KG1 (cell line): ENCODE measurements at regions not wholly inside any gene's neighbourhood (a gene's known extent, or its start where the extent isn't known, plus 50 kb on each side); places are given as distances from the start of the nearest gene placed in this dataset.

Experiments used
- DNase-seq: peaks from one replicate; lab custom pipeline; 2025; lab: John Stamatoyannopoulos, UW

DNA sequence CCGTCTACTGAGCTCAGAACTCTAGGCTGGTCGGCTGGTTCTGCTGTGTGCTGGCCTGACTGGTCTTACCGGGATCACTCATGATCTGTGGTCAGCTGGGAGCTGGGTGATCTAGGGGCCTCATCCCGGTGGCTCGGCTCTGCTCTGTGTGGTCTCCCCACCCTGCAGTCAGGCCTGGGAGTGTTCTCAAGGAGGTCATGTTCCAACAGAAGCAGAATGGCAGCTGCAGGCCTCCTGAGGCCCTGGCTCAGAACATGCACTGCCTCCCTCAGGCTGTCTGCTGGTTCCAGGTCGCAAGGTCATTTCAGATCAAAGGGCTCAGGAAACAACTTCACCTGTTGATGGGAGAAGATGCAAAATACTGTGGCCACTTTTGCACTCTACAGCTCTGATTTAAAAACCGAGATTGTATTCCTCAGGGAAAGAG lies 81.1 kb upstream of the RFX8 start:
- DNase-seq = no peak

DNA sequence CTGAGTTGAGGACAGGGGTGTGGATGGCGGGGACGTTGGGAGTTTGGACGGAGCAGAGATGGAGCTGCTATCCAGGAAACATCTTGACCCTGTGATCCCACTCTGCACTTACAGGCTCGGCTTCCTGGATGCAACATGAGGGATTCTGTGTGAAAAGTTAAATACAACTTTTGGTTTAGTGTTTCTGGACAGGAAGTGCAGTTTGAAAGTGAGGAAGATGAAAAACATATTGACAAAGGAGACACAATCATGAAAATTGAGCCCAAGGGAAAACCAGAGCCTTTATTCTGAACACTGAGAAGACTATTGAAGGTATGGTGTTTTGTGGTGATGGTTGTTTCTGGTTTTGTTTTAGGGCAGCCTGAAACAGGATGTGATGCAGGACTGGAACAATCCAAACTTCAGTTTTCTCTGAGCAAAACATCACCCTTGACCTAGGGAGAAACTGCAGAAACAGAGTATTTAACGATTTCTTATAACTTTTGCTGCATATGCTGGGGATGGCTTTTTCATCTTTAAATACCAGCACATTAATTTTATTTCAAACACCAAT lies 76.5 kb upstream of the RFX8 start:
- DNase-seq = no peak

DNA sequence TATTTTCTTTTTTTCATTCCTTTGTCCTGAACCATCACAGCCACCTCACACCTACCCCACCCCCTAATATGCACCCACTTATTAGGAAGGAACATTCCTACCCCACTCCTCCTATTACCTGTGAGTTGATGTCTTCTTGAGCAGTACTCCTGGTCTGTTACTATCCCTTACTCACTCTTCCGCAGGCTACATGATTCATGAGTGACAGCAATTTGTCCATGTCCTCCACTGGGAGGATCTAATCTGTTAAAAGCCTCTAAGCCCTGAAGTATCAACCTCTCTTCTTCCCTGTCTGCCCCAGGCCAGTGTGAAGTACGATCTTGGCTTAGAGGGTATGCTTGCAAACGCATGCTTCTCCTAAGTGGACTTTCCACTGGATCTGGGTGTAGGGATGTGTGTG lies 75.6 kb upstream of the RFX8 start:
- no peak for DNase-seq

DNA sequence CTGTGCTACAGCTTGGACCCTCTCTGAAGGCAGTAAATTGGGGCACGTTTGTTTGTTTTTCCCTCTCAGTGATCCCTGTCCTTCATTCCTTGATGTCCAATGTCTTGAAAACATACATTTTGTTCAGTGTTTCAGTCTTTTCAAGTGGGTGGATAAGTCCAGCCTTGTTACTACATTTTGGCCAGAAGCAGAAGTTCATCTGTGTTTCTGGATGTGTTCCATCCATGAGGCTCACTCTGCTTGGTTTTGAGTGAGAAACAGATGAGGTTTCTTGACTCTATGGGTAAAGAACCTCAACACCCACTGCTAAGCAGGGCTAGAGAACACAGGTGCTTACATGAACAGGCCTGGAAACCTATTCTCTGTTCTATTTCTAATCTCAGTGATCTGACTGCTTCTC lies 74.5 kb upstream of the RFX8 start:
- DNase-seq = no peak

DNA sequence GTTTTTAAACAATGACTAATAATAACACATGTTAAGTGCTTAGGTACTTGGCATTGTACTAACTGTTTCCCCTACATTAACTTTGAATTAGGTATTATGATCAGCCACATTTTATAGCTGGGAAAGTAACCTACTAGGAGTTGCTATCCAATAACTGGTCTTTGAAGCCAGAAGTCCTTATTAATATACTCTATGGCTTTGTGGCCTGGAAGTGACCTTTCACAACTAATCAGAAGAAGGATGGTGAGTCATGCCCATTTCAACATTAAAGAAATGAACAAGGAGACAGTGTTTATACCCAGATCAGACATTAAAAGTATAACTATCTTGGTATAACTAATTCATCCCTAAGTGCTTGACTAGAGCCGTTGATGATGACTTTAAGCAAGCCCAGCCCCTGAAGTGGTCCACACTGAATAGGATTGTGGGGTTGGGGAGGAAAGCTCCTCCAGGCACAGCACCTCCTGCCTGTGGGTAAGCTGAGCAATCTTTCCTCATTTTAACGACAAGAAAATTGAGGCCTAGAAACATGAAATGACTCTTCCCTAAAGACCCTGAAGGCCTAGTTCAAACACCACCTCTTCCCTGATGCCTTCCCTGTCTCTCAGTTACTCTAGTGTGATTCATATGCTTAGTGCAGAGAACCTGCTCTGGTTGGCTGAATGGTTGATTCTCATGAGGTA lies 71.6 kb upstream of the RFX8 start:
- DNase-seq = no peak

DNA sequence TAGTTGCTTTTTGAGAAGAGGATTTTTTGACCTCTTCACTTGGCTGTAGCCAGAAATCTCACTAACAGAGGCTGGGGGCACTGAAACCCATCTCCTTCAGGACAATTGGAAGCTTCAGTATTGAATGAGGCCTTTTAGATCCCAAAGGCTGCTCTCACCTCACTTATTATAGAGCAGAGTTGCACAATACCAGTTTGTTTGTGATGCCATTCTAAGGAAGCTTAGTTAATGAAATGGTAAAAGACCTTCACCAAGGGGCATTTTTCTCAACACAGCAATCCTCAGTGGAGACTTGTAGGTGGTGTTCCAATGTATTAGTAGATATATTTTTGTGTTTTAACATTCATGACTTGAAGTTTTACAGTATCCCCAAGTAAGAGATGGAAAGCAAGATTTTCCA lies 71.0 kb upstream of the RFX8 start:
- no peak for DNase-seq

DNA sequence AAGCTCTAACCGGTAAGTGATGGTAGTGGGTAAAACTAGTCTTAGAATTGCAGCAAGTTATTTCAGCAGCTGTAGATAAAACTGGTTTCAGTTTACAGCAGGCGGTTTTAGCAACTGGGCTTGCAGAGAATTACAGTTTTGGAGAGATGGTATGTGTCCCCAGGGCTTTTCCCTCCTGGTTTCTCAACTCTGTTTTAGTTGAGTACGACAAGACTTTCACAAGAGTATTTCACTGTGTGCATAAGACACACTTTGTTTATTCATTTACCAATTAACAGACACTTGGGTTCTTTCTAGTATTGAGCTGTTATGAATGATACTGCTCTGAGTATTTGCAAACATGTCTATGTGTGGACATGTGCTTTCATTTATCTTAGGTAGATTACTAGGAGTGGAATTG lies 65.6 kb upstream of the RFX8 start:
- no peak for DNase-seq

DNA sequence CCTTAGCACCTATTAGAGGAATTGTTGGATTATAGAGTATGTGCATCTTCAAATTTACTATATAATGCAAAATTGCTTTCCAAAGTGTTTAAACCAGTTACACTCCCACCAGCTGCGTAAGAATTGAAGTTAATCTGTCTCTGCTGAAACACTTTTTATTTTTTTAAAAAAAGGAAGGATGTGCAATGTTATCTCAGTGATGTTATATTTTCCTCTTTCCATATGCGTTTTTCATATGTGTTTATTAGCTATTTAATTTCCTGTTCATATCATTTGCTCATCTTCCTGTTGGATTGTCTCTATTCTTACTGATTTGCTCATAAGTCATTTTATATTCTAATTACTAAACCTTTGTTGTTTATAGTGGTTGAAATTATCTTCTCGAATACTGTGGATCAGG lies 63.2 kb upstream of the RFX8 start:
- DNase-seq = no peak

DNA sequence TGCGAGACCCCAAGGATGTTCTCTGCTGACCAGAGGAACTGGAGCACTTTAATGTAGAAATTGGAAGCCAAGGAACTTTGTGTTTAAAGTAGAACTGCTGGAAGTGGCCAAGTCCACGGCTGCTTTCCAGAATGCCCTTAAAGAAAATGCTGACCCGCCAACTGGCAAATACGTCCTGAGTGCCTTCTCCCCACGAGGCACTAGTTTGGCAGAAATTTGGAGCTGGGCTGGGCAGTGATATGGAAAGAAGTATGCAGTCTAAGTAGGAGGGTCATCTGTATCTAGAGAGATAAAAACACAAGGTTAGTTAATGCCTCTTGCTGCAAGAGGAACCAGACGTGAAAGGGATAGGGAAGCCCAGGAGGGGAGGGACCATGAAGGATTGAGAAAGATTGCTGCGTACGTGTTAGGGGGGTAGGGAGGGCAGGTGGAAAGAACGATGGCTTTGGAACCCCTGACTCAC lies 59.3 kb upstream of the RFX8 start:
- no peak for DNase-seq

DNA sequence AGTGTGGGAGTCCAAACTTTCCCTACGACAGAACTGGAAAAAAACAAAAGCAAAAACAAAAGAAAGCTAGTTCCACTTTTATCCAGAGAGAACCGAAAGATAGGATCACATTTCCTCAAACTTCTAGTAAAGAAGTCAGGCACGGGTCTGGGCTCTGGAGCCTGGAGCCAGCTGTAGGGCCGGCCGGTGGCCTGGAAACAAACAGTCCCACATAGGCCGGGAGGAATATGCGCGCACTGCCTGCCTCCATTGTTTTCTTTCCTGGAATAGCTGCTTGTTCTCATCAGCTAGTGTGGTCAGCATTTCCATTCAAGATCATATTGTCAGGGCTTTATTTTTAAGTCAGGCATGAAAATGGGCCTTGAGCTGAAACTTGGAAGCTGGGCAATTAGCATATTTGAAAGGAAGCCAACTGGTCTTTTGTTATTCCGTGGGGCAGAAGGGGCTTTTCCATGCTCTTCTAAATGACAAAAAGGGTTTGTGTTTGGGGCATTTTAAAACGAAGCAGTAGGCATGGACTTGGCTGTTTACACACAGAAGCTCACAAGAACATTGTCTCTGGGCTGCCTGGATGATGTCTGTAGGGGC lies 58.7 kb upstream of the RFX8 start:
- DNase-seq = no peak

DNA sequence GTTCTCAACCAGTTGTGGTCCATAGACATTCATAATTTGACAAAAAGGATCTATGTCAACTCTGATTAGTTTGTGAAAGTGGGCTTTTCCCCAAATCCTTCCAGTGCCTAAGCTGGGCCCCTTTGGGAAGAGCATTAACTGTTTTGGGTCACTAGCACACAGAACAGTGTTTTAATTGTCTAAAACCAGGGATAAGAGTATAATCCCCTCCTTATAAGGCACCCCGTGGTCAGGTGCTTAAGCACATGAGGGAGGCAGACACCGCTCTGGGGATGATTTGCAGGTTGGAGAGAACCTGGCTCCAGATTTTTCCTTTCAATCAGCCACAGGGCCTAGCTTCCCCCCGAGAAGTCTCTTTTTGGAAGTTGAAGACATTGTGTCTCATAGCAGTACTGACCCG lies 53.6 kb upstream of the RFX8 start:
- no peak for DNase-seq

DNA sequence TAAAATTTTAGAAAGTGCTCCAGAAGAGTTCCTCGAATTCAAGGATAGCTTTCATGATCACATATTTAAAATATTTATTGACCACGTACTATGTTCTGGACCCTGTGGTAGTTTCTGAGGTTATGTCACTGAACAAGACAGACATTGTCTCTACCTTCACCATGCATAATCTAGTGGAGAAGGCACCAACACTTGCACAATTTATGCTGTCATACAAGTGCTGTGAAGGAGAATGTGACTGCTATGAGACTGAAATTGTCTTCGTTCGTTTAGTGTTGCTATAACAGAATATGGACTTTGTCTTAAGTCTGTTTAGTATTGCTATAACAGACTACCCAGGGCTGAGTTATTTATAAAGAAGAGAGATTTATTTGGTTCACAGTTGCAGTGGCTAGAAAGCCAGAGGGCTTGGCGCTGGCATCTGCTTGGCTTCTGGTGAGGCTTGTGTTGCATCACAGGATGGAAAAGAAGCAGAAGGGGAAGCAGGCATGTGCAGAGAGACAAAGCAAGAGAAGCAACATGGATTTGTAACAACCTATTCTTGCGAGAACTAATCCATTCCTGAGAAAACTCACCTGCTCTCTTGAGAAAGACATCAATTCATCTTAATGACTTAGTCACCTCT lies 50.0 kb upstream of the RFX8 start:
- DNase-seq = no peak
